CD4-positive, alpha-beta T cell (primary cell): ENCODE measurements at regions not wholly inside any gene's neighbourhood (a gene's known extent, or its start where the extent isn't known, plus 50 kb on each side); places are given as distances from the start of the nearest gene placed in this dataset.

ENCODE experiments used
- ATAC-seq: fragments of 200-7000 bp; cut with Tn5 transposase; one replicate; pipeline ENCODE4 v1.10.0; 2022; ENCODE audit warnings: mild to moderate bottlenecking; ENCODE audit not compliant: poor library complexity
- CTCF ChIA-PET: fragments of 350-600 bp; sonication (Branson Sonifier 250); formaldehyde crosslinking; loops from one replicate; lab custom pipeline; 2021; ENCODE audit warnings: antibody characterized with exemption, inconsistent platforms; lab: Charles Lee
- POLR2A ChIA-PET: fragments of 350-600 bp; sonication (Branson Sonifier 250); formaldehyde crosslinking; loops from one replicate; lab custom pipeline; 2021; ENCODE audit warnings: antibody characterized with exemption, inconsistent platforms; lab: Charles Lee
- DNase-seq, 14 experiments: peaks; one replicate each; pipeline ENCODE4 v3.0.0-alpha.2; 2013 to 2020; ENCODE audit warnings: mixed read lengths in 2 of 14
- H3K27ac ChIP-seq, 2 donors: one replicate each; pipeline versions ENCODE4 v1.5.1 to v1.7.0; 2013; ENCODE audit warnings: low read length in 2 of 2, low read depth in 1 of 2, mild to moderate bottlenecking in 1 of 2
- H3K27me3 ChIP-seq, 2 experiments: 1 replicate in 1 of 2; 2 replicates in 1 of 2; pipeline versions ENCODE4 v1.6.1 to v1.7.0; 2013; ENCODE audit warnings: low read length in 2 of 2, control low read depth in 1 of 2, mild to moderate bottlenecking in 1 of 2, moderate library complexity in 1 of 2; ENCODE audit not compliant: insufficient read depth in 2 of 2, control insufficient read depth in 1 of 2
- H3K36me3 ChIP-seq: one replicate; pipeline ENCODE4 v1.6.1; 2013; ENCODE audit warnings: low read length, control low read depth; ENCODE audit not compliant: insufficient read depth
- H3K4me1 ChIP-seq: one replicate; pipeline ENCODE4 v1.6.1; 2013; ENCODE audit warnings: low read length, control low read depth; ENCODE audit not compliant: insufficient read depth
- H3K4me3 ChIP-seq: one replicate; pipeline ENCODE4 v1.5.1; 2013; ENCODE audit warnings: mild to moderate bottlenecking, low read length, moderate library complexity
- H3K9me3 ChIP-seq, 2 experiments: 1 replicate in 1 of 2; 2 replicates in 1 of 2; pipeline versions ENCODE4 v1.6.1 to v1.7.0; 2013; ENCODE audit warnings: low read length in 2 of 2, mild to moderate bottlenecking in 2 of 2, control low read depth in 1 of 2, moderate library complexity in 1 of 2; ENCODE audit not compliant: control insufficient read depth in 1 of 2, insufficient read depth in 1 of 2
- H3K27ac Mint-ChIP-seq: one replicate; pipeline ENCODE4 v1.8.0; 2020; ENCODE audit warnings: mixed read lengths
- H3K27me3 Mint-ChIP-seq: one replicate; pipeline ENCODE4 v1.8.0; 2021; ENCODE audit warnings: mixed read lengths
- H3K36me3 Mint-ChIP-seq: one replicate; pipeline ENCODE4 v1.8.0; 2021; ENCODE audit warnings: low read depth, mixed read lengths
- H3K4me1 Mint-ChIP-seq: one replicate; pipeline ENCODE4 v1.8.0; 2021; ENCODE audit warnings: low read depth, mixed read lengths
- H3K4me3 Mint-ChIP-seq: one replicate; pipeline ENCODE4 v1.8.0; 2020; ENCODE audit warnings: mild to moderate bottlenecking, mixed read lengths
- H3K9me3 Mint-ChIP-seq: one replicate; pipeline ENCODE4 v1.8.0; 2020; ENCODE audit warnings: mixed read lengths
- intact Hi-C, 2 experiments: fragments of 100-400 bp; cut with DNase I in 1 of 2; cut with micrococcal nuclease in 1 of 2; formaldehyde crosslinking; loops; one replicate each; pipeline versions ENCODE4 v1.15.1 to v1.9.0; 2023 to 2025; cut with DNase I, micrococcal nuclease
- TF ChIP-seq, protein P1 (sequence below): fragments of 200-600 bp; IDR thresholded peaks from one replicate; pipeline ENCODE4 v1.8.0; 2022; ENCODE audit warnings: antibody characterized with exemption, mild to moderate bottlenecking

DNA sequence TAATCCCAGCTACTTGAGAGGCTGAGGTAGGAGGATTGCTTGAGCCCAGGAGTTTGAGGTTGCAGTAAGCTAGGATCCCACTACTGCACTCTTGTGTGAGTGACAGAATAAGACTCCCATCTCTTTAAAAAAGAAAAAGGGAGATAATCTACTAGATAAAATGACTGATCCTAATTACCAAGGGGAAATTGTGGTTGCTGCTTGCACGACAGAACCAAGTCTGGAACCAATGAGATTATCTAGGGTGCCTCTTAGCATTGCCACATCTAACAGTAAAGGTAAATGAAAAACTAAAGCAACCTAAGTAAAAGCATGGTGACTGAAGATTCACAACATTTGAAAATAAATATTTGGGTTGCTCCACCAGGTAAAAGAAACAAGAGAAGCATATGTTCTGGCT lies 185.1 kb downstream of the PDHA2 start:
- no peak for DNase-seq
- ChIA-PET CTCF (no interaction called here), POLR2A (no interaction called here)
- H3K27ac ChIP-seq: no peak overlapping the region
- Mint-ChIP-seq H3K4me1 (no peaks in the 10 kb centered on the region), H3K27me3 (no peaks in the 10 kb centered on the region), H3K4me3 (no peak overlapping the region), H3K27ac (no peak overlapping the region), H3K36me3 (no peaks in the 10 kb centered on the region), H3K9me3 (no peaks in the 10 kb centered on the region)
- H3K4me1 ChIP-seq: no peaks in the 10 kb centered on the region
- H3K36me3 ChIP-seq: no peaks in the 10 kb centered on the region
- TF ChIP-seq, protein P1, sequence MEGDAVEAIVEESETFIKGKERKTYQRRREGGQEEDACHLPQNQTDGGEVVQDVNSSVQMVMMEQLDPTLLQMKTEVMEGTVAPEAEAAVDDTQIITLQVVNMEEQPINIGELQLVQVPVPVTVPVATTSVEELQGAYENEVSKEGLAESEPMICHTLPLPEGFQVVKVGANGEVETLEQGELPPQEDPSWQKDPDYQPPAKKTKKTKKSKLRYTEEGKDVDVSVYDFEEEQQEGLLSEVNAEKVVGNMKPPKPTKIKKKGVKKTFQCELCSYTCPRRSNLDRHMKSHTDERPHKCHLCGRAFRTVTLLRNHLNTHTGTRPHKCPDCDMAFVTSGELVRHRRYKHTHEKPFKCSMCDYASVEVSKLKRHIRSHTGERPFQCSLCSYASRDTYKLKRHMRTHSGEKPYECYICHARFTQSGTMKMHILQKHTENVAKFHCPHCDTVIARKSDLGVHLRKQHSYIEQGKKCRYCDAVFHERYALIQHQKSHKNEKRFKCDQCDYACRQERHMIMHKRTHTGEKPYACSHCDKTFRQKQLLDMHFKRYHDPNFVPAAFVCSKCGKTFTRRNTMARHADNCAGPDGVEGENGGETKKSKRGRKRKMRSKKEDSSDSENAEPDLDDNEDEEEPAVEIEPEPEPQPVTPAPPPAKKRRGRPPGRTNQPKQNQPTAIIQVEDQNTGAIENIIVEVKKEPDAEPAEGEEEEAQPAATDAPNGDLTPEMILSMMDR: no peak
- no peaks in the 10 kb centered on the region for H3K27me3 ChIP-seq
- no peak for ATAC-seq
- H3K9me3 ChIP-seq: no peaks in the 10 kb centered on the region
- H3K4me3 ChIP-seq: no peak overlapping the region
- intact Hi-C loops: no loop called here

DNA sequence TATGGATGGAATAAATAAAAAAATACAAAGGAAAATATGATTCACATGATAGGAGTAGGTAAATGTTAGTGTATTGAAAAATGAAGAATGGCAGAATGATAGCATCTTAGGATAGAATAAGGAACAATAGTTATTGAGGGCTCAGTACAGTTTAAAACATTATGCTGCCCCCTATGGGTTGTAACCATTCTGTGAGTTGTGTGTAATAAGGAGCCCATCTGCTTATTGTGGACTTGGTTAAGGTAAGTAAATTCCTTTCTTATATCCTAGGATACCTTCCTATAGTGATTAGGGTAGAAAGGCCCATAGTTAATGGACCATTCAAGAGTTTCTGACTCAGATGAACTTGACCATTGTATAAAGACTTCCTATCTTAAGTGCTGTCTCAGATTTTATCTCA lies 195.8 kb downstream of the PDHA2 start:
- POLR2A ChIA-PET: no interaction called here
- no peak for ATAC-seq
- intact Hi-C loops: no loop called here
- Histone ChIP-seq H3K27me3 (no peaks in the 10 kb centered on the region), H3K4me3 (no peak overlapping the region), H3K27ac (no peak overlapping the region), H3K36me3 (no peaks in the 10 kb centered on the region), H3K9me3 (no peaks in the 10 kb centered on the region), H3K4me1 (no peaks in the 10 kb centered on the region)
- CTCF ChIA-PET: no interaction called here
- TF ChIP-seq, protein P1: no peak
- no peaks in the 10 kb centered on the region for H3K36me3 Mint-ChIP-seq
- no peaks in the 10 kb centered on the region for H3K4me1 Mint-ChIP-seq
- no peak overlapping the region for H3K4me3 Mint-ChIP-seq
- no peak for DNase-seq
- peaks cover 2% of the 10 kb centered on the region for H3K9me3 Mint-ChIP-seq
- H3K27ac Mint-ChIP-seq: no peak overlapping the region
- no peaks in the 10 kb centered on the region for H3K27me3 Mint-ChIP-seq

DNA sequence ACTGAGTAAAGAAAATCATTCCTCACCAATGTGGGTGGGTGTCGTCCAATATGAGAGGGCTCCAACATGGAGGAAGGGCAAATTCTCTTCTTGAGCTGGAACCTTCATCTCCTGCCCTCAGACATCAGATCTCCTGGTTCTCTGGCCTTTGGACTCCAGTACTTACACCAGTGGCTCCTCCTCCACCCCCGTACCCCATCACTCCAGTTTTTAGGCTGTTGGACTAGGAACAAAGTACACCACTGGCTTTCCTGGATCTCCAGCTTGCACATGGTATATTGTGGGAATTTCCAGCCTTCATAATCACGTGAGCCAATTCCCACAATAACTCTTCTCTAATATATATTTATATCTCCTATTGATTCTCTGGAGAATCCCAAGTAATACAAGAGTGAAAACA lies 196.9 kb downstream of the PDHA2 start:
- DNase-seq (no peak), ATAC-seq (no peak)
- ChIA-PET CTCF (interaction anchor here (0.7 kb wide), 1 partner anchor 13 kb away, joined by 3 read pairs; no protein-coding TSS in a partner anchor), POLR2A (no interaction called here)
- Histone ChIP-seq H3K4me1 (no peaks in the 10 kb centered on the region), H3K27ac (no peak overlapping the region), H3K36me3 (no peaks in the 10 kb centered on the region), H3K27me3 (no peaks in the 10 kb centered on the region), H3K9me3 (no peaks in the 10 kb centered on the region), H3K4me3 (no peak overlapping the region)
- intact Hi-C loops: no loop called here
- no peaks in the 10 kb centered on the region for H3K4me1 Mint-ChIP-seq
- H3K4me3 Mint-ChIP-seq: no peak overlapping the region
- no peaks in the 10 kb centered on the region for H3K27me3 Mint-ChIP-seq
- peaks cover 2% of the 10 kb centered on the region for H3K9me3 Mint-ChIP-seq
- TF ChIP-seq, protein P1: no peak
- H3K36me3 Mint-ChIP-seq: no peaks in the 10 kb centered on the region
- H3K27ac Mint-ChIP-seq: no peak overlapping the region
